ENCODE measurements at regions not wholly inside any gene's neighbourhood (a gene's known extent, or its start where the extent isn't known, plus 50 kb on each side); places are given as distances from the start of the nearest gene placed in this dataset.

DNA sequence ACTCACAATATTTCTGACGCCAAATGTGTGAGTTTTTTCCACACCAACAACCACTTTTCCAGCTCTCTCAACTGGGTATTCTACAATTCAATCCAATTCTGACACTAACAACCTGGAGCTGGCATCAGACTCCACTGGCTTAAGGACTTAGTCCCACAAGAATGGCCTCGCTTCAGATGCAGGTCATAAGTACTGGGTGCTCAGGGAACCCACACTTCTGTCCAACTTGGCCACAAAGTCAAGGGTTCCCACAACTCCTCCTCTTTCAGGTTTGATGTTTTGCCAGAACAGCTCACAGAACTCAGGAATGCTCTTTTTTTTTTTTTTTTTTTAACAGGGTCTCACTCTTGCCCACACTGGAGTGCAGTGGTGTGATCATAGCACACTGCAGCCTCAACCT, 56.1 kb upstream of the TMC5 start:
- no peak for DNase-seq (ENCODE audit: low read depth)
- no peak overlapping the region for H3K4me3 ChIP-seq (ENCODE audit: low read depth, low read length)
- TF ChIP-seq, protein P1, sequence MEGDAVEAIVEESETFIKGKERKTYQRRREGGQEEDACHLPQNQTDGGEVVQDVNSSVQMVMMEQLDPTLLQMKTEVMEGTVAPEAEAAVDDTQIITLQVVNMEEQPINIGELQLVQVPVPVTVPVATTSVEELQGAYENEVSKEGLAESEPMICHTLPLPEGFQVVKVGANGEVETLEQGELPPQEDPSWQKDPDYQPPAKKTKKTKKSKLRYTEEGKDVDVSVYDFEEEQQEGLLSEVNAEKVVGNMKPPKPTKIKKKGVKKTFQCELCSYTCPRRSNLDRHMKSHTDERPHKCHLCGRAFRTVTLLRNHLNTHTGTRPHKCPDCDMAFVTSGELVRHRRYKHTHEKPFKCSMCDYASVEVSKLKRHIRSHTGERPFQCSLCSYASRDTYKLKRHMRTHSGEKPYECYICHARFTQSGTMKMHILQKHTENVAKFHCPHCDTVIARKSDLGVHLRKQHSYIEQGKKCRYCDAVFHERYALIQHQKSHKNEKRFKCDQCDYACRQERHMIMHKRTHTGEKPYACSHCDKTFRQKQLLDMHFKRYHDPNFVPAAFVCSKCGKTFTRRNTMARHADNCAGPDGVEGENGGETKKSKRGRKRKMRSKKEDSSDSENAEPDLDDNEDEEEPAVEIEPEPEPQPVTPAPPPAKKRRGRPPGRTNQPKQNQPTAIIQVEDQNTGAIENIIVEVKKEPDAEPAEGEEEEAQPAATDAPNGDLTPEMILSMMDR (IDR thresholded peaks at IDR 0.05; ENCODE audit: insufficient read depth, low read depth, low read length): no peak

DNA sequence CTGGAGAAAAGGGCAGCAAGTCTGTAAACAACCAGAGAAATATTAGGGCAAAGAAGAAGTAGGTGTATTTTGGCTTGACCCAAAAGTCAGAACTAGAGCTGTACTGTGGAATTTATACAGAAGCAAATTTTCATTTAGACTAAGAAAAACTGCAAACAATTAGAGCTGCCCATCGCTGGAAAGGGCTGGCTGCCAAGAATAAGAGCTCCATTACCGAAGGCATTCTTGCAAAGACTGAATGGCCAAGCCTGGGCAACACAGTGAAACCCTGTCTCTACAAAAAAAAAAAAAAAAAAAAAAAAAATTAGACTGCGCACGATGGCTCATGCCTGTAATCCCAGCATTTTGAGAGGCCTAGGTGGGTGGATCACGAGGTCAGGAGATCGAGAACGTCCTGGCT, 53.9 kb upstream of the TMC5 start:
- DNase-seq (ENCODE audit: low read depth): no peak
- no peak overlapping the region for H3K4me3 ChIP-seq (ENCODE audit: low read depth, low read length)
- TF ChIP-seq, protein P1 (IDR thresholded peaks at IDR 0.05; ENCODE audit: insufficient read depth, low read depth, low read length): no peak

DNA sequence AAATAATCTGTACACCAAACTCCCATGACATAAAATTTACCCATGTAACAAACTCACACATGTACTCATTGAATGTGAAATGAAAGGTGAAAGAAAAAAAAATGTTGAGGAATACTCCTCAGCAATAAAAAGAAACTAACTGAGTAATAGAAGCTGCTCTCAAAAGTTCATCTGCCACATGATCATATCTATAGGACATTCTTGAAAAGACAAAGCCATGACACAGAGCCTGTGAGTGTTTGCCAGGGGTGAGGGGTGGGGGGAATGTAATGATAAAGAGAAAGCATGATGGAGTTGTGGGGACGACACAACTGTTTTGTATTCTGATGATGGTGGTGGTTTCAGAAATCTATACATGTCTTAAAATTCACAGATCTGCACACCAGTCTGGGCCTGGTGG, 52.2 kb upstream of the TMC5 start:
- TF ChIP-seq, protein P1 (IDR thresholded peaks at IDR 0.05; ENCODE audit: insufficient read depth, low read depth, low read length): no peak
- DNase-seq (ENCODE audit: low read depth): no peak
- no peak overlapping the region for H3K4me3 ChIP-seq (ENCODE audit: low read depth, low read length)

DNA sequence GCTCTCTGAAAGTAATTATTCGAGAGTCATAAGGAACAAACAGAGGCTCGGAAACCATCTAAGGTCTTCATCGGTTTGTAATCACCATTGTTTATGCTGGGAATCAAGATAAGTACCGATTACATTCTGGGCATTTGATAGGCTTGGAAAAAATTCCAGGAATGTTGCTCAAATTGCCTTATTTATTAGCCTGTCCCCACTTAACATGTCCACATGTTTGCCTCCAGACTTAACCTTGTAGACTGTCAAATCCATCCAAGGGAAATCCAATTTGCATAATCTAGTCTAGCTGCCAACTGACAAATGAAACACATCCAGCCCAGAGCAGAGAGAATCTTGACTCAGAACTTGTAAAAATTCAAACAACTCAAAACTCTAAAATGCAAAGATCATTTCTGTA, 51.3 kb upstream of the TMC5 start:
- peak; percentile 52 for DNase-seq (ENCODE audit: low read depth)
- H3K4me3 ChIP-seq (ENCODE audit: low read depth, low read length): no peak overlapping the region
- TF ChIP-seq, protein P1 (IDR thresholded peaks at IDR 0.05; ENCODE audit: insufficient read depth, low read depth, low read length): no peak

DNA sequence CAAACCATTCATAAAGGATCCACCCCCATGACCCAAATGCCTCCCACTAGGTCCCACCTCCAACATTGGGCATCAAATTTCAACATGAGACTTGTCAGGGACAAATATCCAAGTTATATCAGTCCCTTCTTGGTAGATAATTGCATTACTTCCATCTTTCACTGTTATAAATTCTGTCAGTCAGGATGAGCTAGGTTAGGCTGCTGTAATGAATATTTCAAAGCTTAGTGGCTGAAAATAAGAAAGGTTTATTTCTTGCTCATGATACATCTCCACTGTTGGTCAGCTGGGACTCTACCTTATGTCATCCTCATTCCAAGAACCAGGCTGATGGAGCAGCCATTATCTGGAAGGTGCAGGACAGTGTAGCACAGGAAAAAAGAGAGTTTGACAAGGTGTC, 50.3 kb upstream of the TMC5 start:
- DNase-seq (ENCODE audit: low read depth): no peak
- no peak overlapping the region for H3K4me3 ChIP-seq (ENCODE audit: low read depth, low read length)
- TF ChIP-seq, protein P1 (IDR thresholded peaks at IDR 0.05; ENCODE audit: insufficient read depth, low read depth, low read length): no peak
